HepG2 (cell line): ENCODE measurements at regions not wholly inside any gene's neighbourhood (a gene's known extent, or its start where the extent isn't known, plus 50 kb on each side); places are given as distances from the start of the nearest gene placed in this dataset.

ENCODE experiments used
- ADNP ChIP-seq: sonication (generic); formaldehyde crosslinking; IDR thresholded peaks from 2 replicates; pipeline ENCODE4 v1.4.0; 2020; ENCODE audit warnings: missing genetic modification reagents
- BHLHE40 ChIP-seq: IDR thresholded peaks from 2 replicates; pipeline ENCODE4 v1.6.1; 2011; ENCODE audit warnings: low read length, improper control_type of control experiment
- GTF3A ChIP-seq: sonication (generic); formaldehyde crosslinking; conservative IDR thresholded peaks from 2 replicates; pipeline ENCODE4 v1.4.0; 2020; ENCODE audit warnings: mild to moderate bottlenecking, missing genetic modification reagents
- KDM5A ChIP-seq: fragments of 200-600 bp; sonication (generic); IDR thresholded peaks from 2 replicates; pipeline ENCODE4 v1.7.0; 2018; ENCODE audit warnings: antibody characterized with exemption, mild to moderate bottlenecking, low read length, borderline replicate concordance
- MEIS1 ChIP-seq: sonication (generic); formaldehyde crosslinking; IDR thresholded peaks from 2 replicates; pipeline ENCODE4 v1.9.0; 2021; ENCODE audit warnings: mild to moderate bottlenecking, missing genetic modification reagents, moderate library complexity, borderline replicate concordance
- MTF1 ChIP-seq: sonication (generic); formaldehyde crosslinking; IDR thresholded peaks from 2 replicates; pipeline ENCODE4 v1.5.0; 2020; ENCODE audit warnings: missing genetic modification reagents
- ONECUT2 ChIP-seq: sonication (generic); formaldehyde crosslinking; IDR thresholded peaks from 2 replicates; pipeline ENCODE4 v1.4.0; 2020; ENCODE audit warnings: missing genetic modification reagents
- PITX1 ChIP-seq: sonication (generic); formaldehyde crosslinking; IDR thresholded peaks from 2 replicates; pipeline ENCODE4 v1.5.1; 2020; ENCODE audit warnings: mild to moderate bottlenecking, missing genetic modification reagents
- RCOR2 ChIP-seq: IDR thresholded peaks from 2 replicates; pipeline ENCODE4 v1.6.1; 2016; ENCODE audit warnings: missing biosample characterization, missing genetic modification reagents
- SP2 ChIP-seq: sonication (generic); formaldehyde crosslinking; IDR thresholded peaks from 2 replicates; pipeline ENCODE4 v1.5.1; 2020; ENCODE audit warnings: mild to moderate bottlenecking, missing genetic modification reagents
- SRY ChIP-seq: sonication (generic); formaldehyde crosslinking; IDR thresholded peaks from 2 replicates; pipeline ENCODE4 v1.8.0; 2022; ENCODE audit warnings: mild to moderate bottlenecking, missing genetic modification reagents
- SUZ12 ChIP-seq: fragments of 150-350 bp; IDR thresholded peaks from 2 replicates; pipeline ENCODE4 v1.6.1; 2014; ENCODE audit warnings: low read depth, low read length
- TARDBP ChIP-seq: sonication (generic); formaldehyde crosslinking; IDR thresholded peaks from 2 replicates; pipeline ENCODE4 v1.8.0; 2022; ENCODE audit warnings: mild to moderate bottlenecking, missing genetic modification reagents
- TBL1XR1 ChIP-seq: fragments of 150-350 bp; IDR thresholded peaks from 2 replicates; pipeline ENCODE4 v1.6.1; 2014; ENCODE audit warnings: borderline replicate concordance, low read length; ENCODE audit not compliant: partially characterized antibody
- TBP ChIP-seq: sonication (generic); formaldehyde crosslinking; IDR thresholded peaks from 2 replicates; pipeline ENCODE4 v1.5.0; 2020; ENCODE audit warnings: missing genetic modification reagents
- TEAD2 ChIP-seq: sonication (generic); formaldehyde crosslinking; IDR thresholded peaks from 2 replicates; pipeline ENCODE4 v1.9.0; 2021; ENCODE audit warnings: missing genetic modification reagents
- TGIF2 ChIP-seq: IDR thresholded peaks from 2 replicates; pipeline ENCODE4 v1.6.1; 2016; ENCODE audit warnings: control low read depth, missing compliant biosample characterization
- YEATS2 ChIP-seq: sonication (generic); formaldehyde crosslinking; IDR thresholded peaks from 2 replicates; pipeline ENCODE4 v1.4.0; 2020; ENCODE audit warnings: missing genetic modification reagents, borderline replicate concordance
- ZFP41 ChIP-seq: sonication (generic); formaldehyde crosslinking; IDR thresholded peaks from 2 replicates; pipeline ENCODE4 v1.4.0; 2020; ENCODE audit warnings: mild to moderate bottlenecking, missing genetic modification reagents, borderline replicate concordance
- ZKSCAN1 ChIP-seq: fragments of 150-350 bp; IDR thresholded peaks from 2 replicates; pipeline ENCODE4 v1.6.1; 2014; ENCODE audit warnings: low read length
- ZNF143 ChIP-seq: sonication (generic); formaldehyde crosslinking; IDR thresholded peaks from 2 replicates; pipeline ENCODE4 v1.4.0; 2020; ENCODE audit warnings: missing genetic modification reagents
- ZNF496 ChIP-seq: sonication (generic); formaldehyde crosslinking; IDR thresholded peaks from 2 replicates; pipeline ENCODE4 v1.8.1; 2023; ENCODE audit warnings: mild to moderate bottlenecking, moderate library complexity, missing genetic modification reagents; ENCODE audit not compliant: insufficient replicate concordance
- ZNF614 ChIP-seq: IDR thresholded peaks from 2 replicates; pipeline ENCODE4 v1.6.1; 2018; ENCODE audit warnings: missing biosample characterization, missing genetic modification reagents, inconsistent platforms, borderline replicate concordance
- TF ChIP-seq, protein P1 (sequence below): sonication (generic); formaldehyde crosslinking; IDR thresholded peaks from 2 replicates; pipeline ENCODE4 v1.4.0; 2020; ENCODE audit warnings: mild to moderate bottlenecking, missing genetic modification reagents
- TF ChIP-seq, protein P2 (sequence below): sonication (generic); IDR thresholded peaks from 2 replicates; pipeline ENCODE4 v1.6.1; 2016; ENCODE audit warnings: low read depth, borderline replicate concordance
- TF ChIP-seq, protein P3 (sequence below): sonication (generic); formaldehyde crosslinking; IDR thresholded peaks from 2 replicates; pipeline ENCODE4 v1.4.0; 2020; ENCODE audit warnings: missing genetic modification reagents, borderline replicate concordance
- TF ChIP-seq, protein P4 (sequence below): sonication (generic); formaldehyde crosslinking; IDR thresholded peaks from 2 replicates; pipeline ENCODE4 v1.8.1; 2022; ENCODE audit warnings: mild to moderate bottlenecking, missing genetic modification reagents

DNA sequence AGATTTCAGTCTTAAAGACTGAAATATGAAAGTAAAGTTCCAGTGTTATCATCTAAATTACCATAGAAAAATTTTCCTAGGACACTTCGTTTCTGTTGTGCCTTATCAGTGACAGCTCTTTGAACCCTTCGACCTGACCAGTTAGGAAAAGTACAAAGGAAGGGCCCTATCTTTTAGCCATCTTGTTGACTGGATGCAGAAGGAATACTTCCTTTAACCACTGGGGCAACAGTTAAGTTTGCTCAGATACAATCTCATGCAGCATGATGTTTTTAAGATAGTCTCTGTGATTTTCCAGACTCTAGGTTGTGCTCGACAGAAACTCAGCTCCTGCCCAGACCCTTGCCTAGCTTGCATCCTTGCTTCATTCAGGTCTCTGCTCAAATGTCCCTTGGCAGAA, 210.5 kb upstream of the RPS6KA3 start (continued):
- TF ChIP-seq, protein P1, sequence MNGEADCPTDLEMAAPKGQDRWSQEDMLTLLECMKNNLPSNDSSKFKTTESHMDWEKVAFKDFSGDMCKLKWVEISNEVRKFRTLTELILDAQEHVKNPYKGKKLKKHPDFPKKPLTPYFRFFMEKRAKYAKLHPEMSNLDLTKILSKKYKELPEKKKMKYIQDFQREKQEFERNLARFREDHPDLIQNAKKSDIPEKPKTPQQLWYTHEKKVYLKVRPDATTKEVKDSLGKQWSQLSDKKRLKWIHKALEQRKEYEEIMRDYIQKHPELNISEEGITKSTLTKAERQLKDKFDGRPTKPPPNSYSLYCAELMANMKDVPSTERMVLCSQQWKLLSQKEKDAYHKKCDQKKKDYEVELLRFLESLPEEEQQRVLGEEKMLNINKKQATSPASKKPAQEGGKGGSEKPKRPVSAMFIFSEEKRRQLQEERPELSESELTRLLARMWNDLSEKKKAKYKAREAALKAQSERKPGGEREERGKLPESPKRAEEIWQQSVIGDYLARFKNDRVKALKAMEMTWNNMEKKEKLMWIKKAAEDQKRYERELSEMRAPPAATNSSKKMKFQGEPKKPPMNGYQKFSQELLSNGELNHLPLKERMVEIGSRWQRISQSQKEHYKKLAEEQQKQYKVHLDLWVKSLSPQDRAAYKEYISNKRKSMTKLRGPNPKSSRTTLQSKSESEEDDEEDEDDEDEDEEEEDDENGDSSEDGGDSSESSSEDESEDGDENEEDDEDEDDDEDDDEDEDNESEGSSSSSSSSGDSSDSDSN (CRISPR knock-in tag): no peak
- TF ChIP-seq MTF1 (CRISPR knock-in tag) (no peak), YEATS2 (CRISPR knock-in tag) (no peak), KDM5A (no peak), ZNF614 (CRISPR knock-in tag) (0 out of 2 replicates have a peak, but pooled peaks have one; percentile 23), TEAD2 (no peak), GTF3A (CRISPR knock-in tag) (no peak), TGIF2 (CRISPR knock-in tag) (no peak), PITX1 (CRISPR knock-in tag) (no peak), RCOR2 (0 out of 2 replicates have a peak, but pooled peaks have one; percentile 55), TARDBP (no peak), ZKSCAN1 (no peak), SP2 (CRISPR knock-in tag) (no peak), TBP (CRISPR knock-in tag) (no peak), BHLHE40 (no peak), ZNF496 (CRISPR knock-in tag) (no peak), ZFP41 (CRISPR knock-in tag) (no peak), ZNF143 (CRISPR knock-in tag) (no peak), ONECUT2 (CRISPR knock-in tag) (0 out of 2 replicates have a peak, but pooled peaks have one; percentile 11), SRY (CRISPR knock-in tag) (no peak), MEIS1 (CRISPR knock-in tag) (no peak), SUZ12 (no peak), ADNP (no peak), TBL1XR1 (no peak)
- TF ChIP-seq, protein P2, sequence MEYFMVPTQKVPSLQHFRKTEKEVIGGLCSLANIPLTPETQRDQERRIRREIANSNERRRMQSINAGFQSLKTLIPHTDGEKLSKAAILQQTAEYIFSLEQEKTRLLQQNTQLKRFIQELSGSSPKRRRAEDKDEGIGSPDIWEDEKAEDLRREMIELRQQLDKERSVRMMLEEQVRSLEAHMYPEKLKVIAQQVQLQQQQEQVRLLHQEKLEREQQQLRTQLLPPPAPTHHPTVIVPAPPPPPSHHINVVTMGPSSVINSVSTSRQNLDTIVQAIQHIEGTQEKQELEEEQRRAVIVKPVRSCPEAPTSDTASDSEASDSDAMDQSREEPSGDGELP: no peak
- TF ChIP-seq, protein P3, sequence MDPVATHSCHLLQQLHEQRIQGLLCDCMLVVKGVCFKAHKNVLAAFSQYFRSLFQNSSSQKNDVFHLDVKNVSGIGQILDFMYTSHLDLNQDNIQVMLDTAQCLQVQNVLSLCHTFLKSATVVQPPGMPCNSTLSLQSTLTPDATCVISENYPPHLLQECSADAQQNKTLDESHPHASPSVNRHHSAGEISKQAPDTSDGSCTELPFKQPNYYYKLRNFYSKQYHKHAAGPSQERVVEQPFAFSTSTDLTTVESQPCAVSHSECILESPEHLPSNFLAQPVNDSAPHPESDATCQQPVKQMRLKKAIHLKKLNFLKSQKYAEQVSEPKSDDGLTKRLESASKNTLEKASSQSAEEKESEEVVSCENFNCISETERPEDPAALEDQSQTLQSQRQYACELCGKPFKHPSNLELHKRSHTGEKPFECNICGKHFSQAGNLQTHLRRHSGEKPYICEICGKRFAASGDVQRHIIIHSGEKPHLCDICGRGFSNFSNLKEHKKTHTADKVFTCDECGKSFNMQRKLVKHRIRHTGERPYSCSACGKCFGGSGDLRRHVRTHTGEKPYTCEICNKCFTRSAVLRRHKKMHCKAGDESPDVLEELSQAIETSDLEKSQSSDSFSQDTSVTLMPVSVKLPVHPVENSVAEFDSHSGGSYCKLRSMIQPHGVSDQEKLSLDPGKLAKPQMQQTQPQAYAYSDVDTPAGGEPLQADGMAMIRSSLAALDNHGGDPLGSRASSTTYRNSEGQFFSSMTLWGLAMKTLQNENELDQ (CRISPR knock-in tag): no peak
- TF ChIP-seq, protein P4, sequence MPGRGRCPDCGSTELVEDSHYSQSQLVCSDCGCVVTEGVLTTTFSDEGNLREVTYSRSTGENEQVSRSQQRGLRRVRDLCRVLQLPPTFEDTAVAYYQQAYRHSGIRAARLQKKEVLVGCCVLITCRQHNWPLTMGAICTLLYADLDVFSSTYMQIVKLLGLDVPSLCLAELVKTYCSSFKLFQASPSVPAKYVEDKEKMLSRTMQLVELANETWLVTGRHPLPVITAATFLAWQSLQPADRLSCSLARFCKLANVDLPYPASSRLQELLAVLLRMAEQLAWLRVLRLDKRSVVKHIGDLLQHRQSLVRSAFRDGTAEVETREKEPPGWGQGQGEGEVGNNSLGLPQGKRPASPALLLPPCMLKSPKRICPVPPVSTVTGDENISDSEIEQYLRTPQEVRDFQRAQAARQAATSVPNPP: no peak
